ENCODE measurements at regions not wholly inside any gene's neighbourhood (a gene's known extent, or its start where the extent isn't known, plus 50 kb on each side); places are given as distances from the start of the nearest gene placed in this dataset.

- peak; percentile 7 for DNase-seq (ENCODE audit: low read depth)
- TF ChIP-seq, protein P1, sequence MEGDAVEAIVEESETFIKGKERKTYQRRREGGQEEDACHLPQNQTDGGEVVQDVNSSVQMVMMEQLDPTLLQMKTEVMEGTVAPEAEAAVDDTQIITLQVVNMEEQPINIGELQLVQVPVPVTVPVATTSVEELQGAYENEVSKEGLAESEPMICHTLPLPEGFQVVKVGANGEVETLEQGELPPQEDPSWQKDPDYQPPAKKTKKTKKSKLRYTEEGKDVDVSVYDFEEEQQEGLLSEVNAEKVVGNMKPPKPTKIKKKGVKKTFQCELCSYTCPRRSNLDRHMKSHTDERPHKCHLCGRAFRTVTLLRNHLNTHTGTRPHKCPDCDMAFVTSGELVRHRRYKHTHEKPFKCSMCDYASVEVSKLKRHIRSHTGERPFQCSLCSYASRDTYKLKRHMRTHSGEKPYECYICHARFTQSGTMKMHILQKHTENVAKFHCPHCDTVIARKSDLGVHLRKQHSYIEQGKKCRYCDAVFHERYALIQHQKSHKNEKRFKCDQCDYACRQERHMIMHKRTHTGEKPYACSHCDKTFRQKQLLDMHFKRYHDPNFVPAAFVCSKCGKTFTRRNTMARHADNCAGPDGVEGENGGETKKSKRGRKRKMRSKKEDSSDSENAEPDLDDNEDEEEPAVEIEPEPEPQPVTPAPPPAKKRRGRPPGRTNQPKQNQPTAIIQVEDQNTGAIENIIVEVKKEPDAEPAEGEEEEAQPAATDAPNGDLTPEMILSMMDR (IDR thresholded peaks at IDR 0.05; ENCODE audit: insufficient read depth, low read depth, low read length) = no peak
- H3K4me3 ChIP-seq (ENCODE audit: low read depth, low read length) = no peak overlapping the region
Observed at GRCh38 chr4:31148990-31149389, 428.8 kb downstream of the PCDH7 start.

- no peak for DNase-seq (ENCODE audit: low read depth)
- H3K4me3 ChIP-seq (ENCODE audit: low read depth, low read length) = no peak overlapping the region
- TF ChIP-seq, protein P1 (IDR thresholded peaks at IDR 0.05; ENCODE audit: insufficient read depth, low read depth, low read length) = no peak
Observed at GRCh38 chr4:31156221-31156620, 436.1 kb downstream of the PCDH7 start.

DNA sequence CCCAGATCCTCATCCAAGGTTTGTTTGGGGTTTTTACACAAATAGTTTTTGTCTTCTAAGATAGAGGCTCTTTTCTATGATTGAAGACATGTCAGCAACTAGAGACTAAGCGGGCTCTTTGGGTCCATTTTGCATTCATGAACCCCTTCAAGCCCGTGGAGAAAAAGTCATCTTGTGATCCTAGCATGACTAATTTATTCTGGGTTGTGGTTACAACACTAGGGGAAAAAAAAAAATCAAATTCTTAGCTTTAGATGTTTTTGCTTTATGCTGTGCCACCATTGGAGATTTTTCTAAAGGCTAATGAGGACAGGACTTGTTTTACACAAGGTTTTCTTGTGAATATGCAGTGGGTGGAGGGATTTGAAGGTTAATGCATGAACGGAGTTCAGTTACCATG, 440.0 kb downstream of the PCDH7 start:
- TF ChIP-seq, protein P1 (IDR thresholded peaks at IDR 0.05; ENCODE audit: insufficient read depth, low read depth, low read length) = no peak
- no peak for DNase-seq (ENCODE audit: low read depth)
- no peak overlapping the region for H3K4me3 ChIP-seq (ENCODE audit: low read depth, low read length)

DNA sequence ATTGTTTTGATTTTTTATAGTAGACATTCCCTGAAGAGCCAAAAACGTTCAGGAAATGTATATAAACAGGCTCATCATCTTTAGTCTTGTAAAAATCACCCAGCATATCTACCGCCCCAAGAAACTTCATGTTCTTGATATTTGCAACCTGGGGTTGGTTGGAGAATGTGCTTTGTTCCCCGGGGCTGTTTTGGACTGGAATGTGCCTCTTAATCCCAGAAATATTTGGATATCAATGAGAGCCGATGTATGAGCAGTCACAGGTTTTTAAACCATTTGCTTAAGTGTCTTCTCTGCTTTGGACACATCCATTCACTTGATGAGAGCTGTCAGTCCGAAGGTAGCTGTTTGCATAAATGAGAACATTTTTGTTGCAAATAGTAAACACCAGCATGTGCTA, 449.7 kb downstream of the PCDH7 start:
- TF ChIP-seq, protein P1 (IDR thresholded peaks at IDR 0.05; ENCODE audit: insufficient read depth, low read depth, low read length) = no peak
- H3K4me3 ChIP-seq (ENCODE audit: low read depth, low read length) = no peak overlapping the region
- no peak for DNase-seq (ENCODE audit: low read depth)

GRCh38 chr4:31171362-31171761, 451.2 kb downstream of the PCDH7 start:
- TF ChIP-seq, protein P1 (IDR thresholded peaks at IDR 0.05; ENCODE audit: insufficient read depth, low read depth, low read length) = no peak
- no peak overlapping the region for H3K4me3 ChIP-seq (ENCODE audit: low read depth, low read length)
- no peak for DNase-seq (ENCODE audit: low read depth)

GRCh38 chr4:31175242-31175910, 455.2 kb downstream of the PCDH7 start:
- TF ChIP-seq, protein P1 (IDR thresholded peaks at IDR 0.05; ENCODE audit: insufficient read depth, low read depth, low read length) = no peak
- no peak for DNase-seq (ENCODE audit: low read depth)
- H3K4me3 ChIP-seq (ENCODE audit: low read depth, low read length) = no peak overlapping the region

GRCh38 chr4:31183256-31183655, 463.1 kb downstream of the PCDH7 start:
- TF ChIP-seq, protein P1 (IDR thresholded peaks at IDR 0.05; ENCODE audit: insufficient read depth, low read depth, low read length) = no peak
- no peak for DNase-seq (ENCODE audit: low read depth)
- H3K4me3 ChIP-seq (ENCODE audit: low read depth, low read length) = no peak overlapping the region
